NCI-H82 (cell line): ENCODE measurements at regions not wholly inside any gene's neighbourhood (a gene's known extent, or its start where the extent isn't known, plus 50 kb on each side); places are given as distances from the start of the nearest gene placed in this dataset.
"Not testable (repeated sequence)": the region's sequence is repeated elsewhere in the genome, so short reads cannot be mapped to it uniquely, and the experiment has no call there.

Source experiments
- DNase-seq: peaks from one replicate; lab custom pipeline; 2025; lab: John Stamatoyannopoulos, UW

- peak; percentile 9 for DNase-seq
These were observed 191.3 kb upstream of the KCNJ3 start for GRCh38 chr2:154507186-154507585.

- no peak for DNase-seq
These were observed 179.6 kb upstream of the KCNJ3 start for GRCh38 chr2:154518872-154519271.

GRCh38 chr2:154520951-154521350, 177.5 kb upstream of the KCNJ3 start:
- not testable (repeated sequence) for DNase-seq

GRCh38 chr2:154526234-154526633, 172.3 kb upstream of the KCNJ3 start:
- no peak for DNase-seq

GRCh38 chr2:154527962-154528361, 170.5 kb upstream of the KCNJ3 start:
- DNase-seq: no peak

- no peak for DNase-seq
These were observed 166.5 kb upstream of the KCNJ3 start for GRCh38 chr2:154532004-154532403.

GRCh38 chr2:154532763-154533162, 165.7 kb upstream of the KCNJ3 start:
- DNase-seq: no peak

- no peak for DNase-seq
These were observed 165.1 kb upstream of the KCNJ3 start for GRCh38 chr2:154533300-154533940.

- no peak for DNase-seq
These were observed 161.5 kb upstream of the KCNJ3 start for GRCh38 chr2:154537024-154537423.

GRCh38 chr2:154537843-154538450, 160.5 kb upstream of the KCNJ3 start:
- DNase-seq: no peak

GRCh38 chr2:154546341-154546740, 152.2 kb upstream of the KCNJ3 start:
- no peak for DNase-seq

GRCh38 chr2:154549869-154550268, 148.6 kb upstream of the KCNJ3 start:
- no peak for DNase-seq

- DNase-seq: no peak
These were observed 146.8 kb upstream of the KCNJ3 start for GRCh38 chr2:154551649-154552048.

GRCh38 chr2:154554046-154554445, 144.4 kb upstream of the KCNJ3 start:
- no peak for DNase-seq

- DNase-seq: no peak
These were observed 142.8 kb upstream of the KCNJ3 start for GRCh38 chr2:154555710-154556109.

GRCh38 chr2:154556146-154556545, 142.3 kb upstream of the KCNJ3 start:
- no peak for DNase-seq

GRCh38 chr2:154556607-154557006, 141.9 kb upstream of the KCNJ3 start:
- DNase-seq: no peak

- DNase-seq: no peak
These were observed 140.6 kb upstream of the KCNJ3 start for GRCh38 chr2:154557906-154558305.

- no peak for DNase-seq
These were observed 133.1 kb upstream of the KCNJ3 start for GRCh38 chr2:154565433-154565832.

GRCh38 chr2:154568413-154568812, 130.1 kb upstream of the KCNJ3 start:
- DNase-seq: no peak

GRCh38 chr2:154570501-154570900, 128.0 kb upstream of the KCNJ3 start:
- peak; percentile 52 for DNase-seq

GRCh38 chr2:154576699-154577098, 121.8 kb upstream of the KCNJ3 start:
- DNase-seq: not testable (repeated sequence)

GRCh38 chr2:154577390-154577789, 121.1 kb upstream of the KCNJ3 start:
- DNase-seq: no peak

- DNase-seq: no peak
These were observed 117.7 kb upstream of the KCNJ3 start for GRCh38 chr2:154580767-154581166.
